SU-DHL-6 (cell line): ENCODE measurements at regions not wholly inside any gene's neighbourhood (a gene's known extent, or its start where the extent isn't known, plus 50 kb on each side); places are given as distances from the start of the nearest gene placed in this dataset.

Source experiments
- H2AFZ ChIP-seq: fragments of 200-600 bp; sonication (generic); 2 replicates; pipeline ENCODE4 v1.6.1; 2014; ENCODE audit warnings: low read depth, mild to moderate bottlenecking, moderate library complexity, mixed read lengths, antibody characterized with exemption, low read length; ENCODE audit not compliant: severe bottlenecking
- H3F3A ChIP-seq: fragments of 200-600 bp; shearing (Covaris generic); 2 replicates; pipeline ENCODE4 v1.6.0; 2016; ENCODE audit warnings: antibody characterized with exemption, mild to moderate bottlenecking; ENCODE audit not compliant: insufficient read depth
- H3K27ac ChIP-seq: fragments of 200-600 bp; sonication (generic); 2 replicates; pipeline ENCODE4 v1.5.1; 2016; ENCODE audit warnings: low read depth, mild to moderate bottlenecking, low read length, moderate library complexity, mixed read lengths
- H3K27me3 ChIP-seq: fragments of 200-600 bp; sonication (generic), shearing (Covaris generic); 2 replicates; pipeline ENCODE4 v1.6.0; 2014; ENCODE audit warnings: mild to moderate bottlenecking, low read length
- H3K36me3 ChIP-seq: fragments of 200-600 bp; sonication (generic); 2 replicates; pipeline ENCODE4 v1.6.1; 2014; ENCODE audit warnings: mild to moderate bottlenecking, low read length, mixed read lengths
- H3K4me2 ChIP-seq: fragments of 300-600, 200-600 bp; shearing (Covaris generic), sonication (generic); 2 replicates; pipeline ENCODE4 v1.6.0; 2014; ENCODE audit warnings: low read length, low read depth, mild to moderate bottlenecking; ENCODE audit not compliant: poor library complexity, severe bottlenecking
- H3K4me3 ChIP-seq: fragments of 200-600 bp; sonication (generic); 2 replicates; pipeline ENCODE4 v1.5.1; 2014; ENCODE audit warnings: antibody characterized with exemption, low read length, mild to moderate bottlenecking, mixed read lengths; ENCODE audit not compliant: insufficient read depth, poor library complexity, severe bottlenecking
- H3K79me2 ChIP-seq: fragments of 200-600 bp; sonication (generic); 2 replicates; pipeline ENCODE4 v1.6.1; 2014; ENCODE audit warnings: mild to moderate bottlenecking, low read length, moderate library complexity; ENCODE audit not compliant: insufficient read depth
- H3K9ac ChIP-seq: fragments of 200-600 bp; sonication (generic); 2 replicates; pipeline ENCODE4 v1.7.0; 2014; ENCODE audit warnings: mild to moderate bottlenecking, low read length
- H3K9me2 ChIP-seq: fragments of 200-600 bp; sonication (generic); replicated peaks from 2 replicates; pipeline ENCODE4 v1.6.1; 2014; ENCODE audit warnings: low read length; ENCODE audit not compliant: insufficient read depth
- H3K9me3 ChIP-seq: fragments of 200-600 bp; sonication (generic); 2 replicates; pipeline ENCODE4 v1.6.1; 2014; ENCODE audit warnings: low read length, mixed read lengths; ENCODE audit not compliant: insufficient read depth
- H4K20me1 ChIP-seq: fragments of 200-600 bp; sonication (generic); 2 replicates; pipeline ENCODE4 v1.6.1; 2014; ENCODE audit warnings: low read depth, mild to moderate bottlenecking, antibody characterized with exemption, low read length, moderate library complexity, mixed read lengths
- EZH2phosphoT487 ChIP-seq: fragments of 200-600 bp; sonication (generic), shearing (Covaris generic); conservative IDR thresholded peaks from 2 replicates; pipeline ENCODE4 v1.6.1; 2018; ENCODE audit warnings: mild to moderate bottlenecking, antibody characterized with exemption, low read length, moderate library complexity, mixed read lengths
- TF ChIP-seq, protein P1 (sequence below): fragments of 200-600 bp; sonication (generic); IDR thresholded peaks from one replicate; pipeline ENCODE4 v1.5.1; 2017; ENCODE audit warnings: antibody characterized with exemption, mild to moderate bottlenecking, low read length, moderate library complexity; ENCODE audit not compliant: insufficient read depth, poor library complexity, severe bottlenecking

DNA sequence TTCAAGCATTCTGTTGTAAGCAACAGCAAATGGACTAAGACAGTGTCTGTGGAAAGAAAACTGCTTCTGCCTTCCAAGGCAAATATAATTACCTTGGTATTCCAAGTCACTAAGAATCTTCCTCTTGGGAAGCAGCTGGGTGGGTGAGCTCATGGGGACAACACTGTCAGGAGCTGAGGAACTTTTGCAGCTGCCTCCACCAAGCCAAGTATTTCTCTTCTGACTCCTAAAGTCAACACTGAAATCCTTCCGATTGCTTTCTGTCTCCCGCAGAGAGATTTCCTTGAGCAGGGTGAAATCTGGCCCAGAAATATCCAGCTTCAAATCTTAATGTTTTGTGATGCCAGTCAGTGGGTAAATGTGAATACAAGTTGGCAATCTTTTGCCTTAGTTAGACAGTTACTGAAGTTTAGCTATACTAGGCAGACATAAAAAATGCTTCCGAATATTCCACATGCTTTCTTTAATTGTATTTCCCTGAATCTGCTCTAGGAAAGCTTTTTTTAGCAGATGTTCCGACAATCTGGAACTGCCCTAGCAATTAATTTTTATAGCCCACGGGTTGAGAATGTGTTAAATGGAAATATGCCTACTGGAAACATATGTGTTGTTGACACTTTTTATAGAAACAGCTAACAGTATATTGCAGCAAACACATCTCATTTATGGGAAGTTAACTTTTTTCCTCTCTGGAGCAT lies 369.9 kb upstream of the DAB2 start:
- no peaks in the 10 kb centered on the region for H3K36me3 ChIP-seq
- H3K4me2 ChIP-seq, result no peak overlapping the region
- H3K9me3 ChIP-seq, result no peaks in the 10 kb centered on the region
- TF ChIP-seq EZH2phosphoT487, result no peak
- TF ChIP-seq, protein P1, sequence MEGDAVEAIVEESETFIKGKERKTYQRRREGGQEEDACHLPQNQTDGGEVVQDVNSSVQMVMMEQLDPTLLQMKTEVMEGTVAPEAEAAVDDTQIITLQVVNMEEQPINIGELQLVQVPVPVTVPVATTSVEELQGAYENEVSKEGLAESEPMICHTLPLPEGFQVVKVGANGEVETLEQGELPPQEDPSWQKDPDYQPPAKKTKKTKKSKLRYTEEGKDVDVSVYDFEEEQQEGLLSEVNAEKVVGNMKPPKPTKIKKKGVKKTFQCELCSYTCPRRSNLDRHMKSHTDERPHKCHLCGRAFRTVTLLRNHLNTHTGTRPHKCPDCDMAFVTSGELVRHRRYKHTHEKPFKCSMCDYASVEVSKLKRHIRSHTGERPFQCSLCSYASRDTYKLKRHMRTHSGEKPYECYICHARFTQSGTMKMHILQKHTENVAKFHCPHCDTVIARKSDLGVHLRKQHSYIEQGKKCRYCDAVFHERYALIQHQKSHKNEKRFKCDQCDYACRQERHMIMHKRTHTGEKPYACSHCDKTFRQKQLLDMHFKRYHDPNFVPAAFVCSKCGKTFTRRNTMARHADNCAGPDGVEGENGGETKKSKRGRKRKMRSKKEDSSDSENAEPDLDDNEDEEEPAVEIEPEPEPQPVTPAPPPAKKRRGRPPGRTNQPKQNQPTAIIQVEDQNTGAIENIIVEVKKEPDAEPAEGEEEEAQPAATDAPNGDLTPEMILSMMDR, result no peak
- H3K9me2 ChIP-seq, result no peaks in the 10 kb centered on the region
- H3K4me3 ChIP-seq, result no peak overlapping the region
- no peak overlapping the region for H3K9ac ChIP-seq
- no peaks in the 10 kb centered on the region for H3K27me3 ChIP-seq
- H2AFZ ChIP-seq, result no peak overlapping the region
- no peaks in the 10 kb centered on the region for H3K79me2 ChIP-seq
- H4K20me1 ChIP-seq, result no peaks in the 10 kb centered on the region
- no peaks in the 10 kb centered on the region for H3F3A ChIP-seq
- H3K27ac ChIP-seq, result no peak overlapping the region

DNA sequence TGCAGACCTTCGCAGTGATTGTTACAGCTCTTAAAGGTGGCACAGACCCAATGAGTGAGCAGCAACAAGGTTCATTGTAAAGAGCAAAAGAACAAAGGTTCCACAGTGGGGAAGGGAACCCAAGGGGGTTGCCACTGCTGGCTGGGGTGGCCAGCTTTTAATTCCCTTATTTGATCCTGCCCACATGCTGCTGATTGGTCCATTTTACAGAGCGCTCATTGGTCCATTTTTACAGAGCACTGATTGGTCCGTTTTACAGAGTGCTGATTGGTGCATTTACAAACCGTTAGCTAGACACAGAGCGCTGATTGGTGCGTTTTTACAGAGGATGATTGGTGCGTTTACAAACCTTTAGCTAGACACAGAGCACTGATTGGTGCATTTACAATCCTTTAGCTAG lies 360.6 kb upstream of the DAB2 start:
- no peak overlapping the region for H3K9ac ChIP-seq
- H3F3A ChIP-seq, result no peaks in the 10 kb centered on the region
- H3K4me3 ChIP-seq, result no peak overlapping the region
- TF ChIP-seq, protein P1, result no peak
- no peak for TF ChIP-seq EZH2phosphoT487
- H3K9me2 ChIP-seq, result no peaks in the 10 kb centered on the region
- H2AFZ ChIP-seq, result no peak overlapping the region
- H3K4me2 ChIP-seq, result no peak overlapping the region
- H3K36me3 ChIP-seq, result no peaks in the 10 kb centered on the region
- no peaks in the 10 kb centered on the region for H3K27me3 ChIP-seq
- H3K27ac ChIP-seq, result no peak overlapping the region
- H3K9me3 ChIP-seq, result no peaks in the 10 kb centered on the region
- no peaks in the 10 kb centered on the region for H3K79me2 ChIP-seq
- no peaks in the 10 kb centered on the region for H4K20me1 ChIP-seq

DNA sequence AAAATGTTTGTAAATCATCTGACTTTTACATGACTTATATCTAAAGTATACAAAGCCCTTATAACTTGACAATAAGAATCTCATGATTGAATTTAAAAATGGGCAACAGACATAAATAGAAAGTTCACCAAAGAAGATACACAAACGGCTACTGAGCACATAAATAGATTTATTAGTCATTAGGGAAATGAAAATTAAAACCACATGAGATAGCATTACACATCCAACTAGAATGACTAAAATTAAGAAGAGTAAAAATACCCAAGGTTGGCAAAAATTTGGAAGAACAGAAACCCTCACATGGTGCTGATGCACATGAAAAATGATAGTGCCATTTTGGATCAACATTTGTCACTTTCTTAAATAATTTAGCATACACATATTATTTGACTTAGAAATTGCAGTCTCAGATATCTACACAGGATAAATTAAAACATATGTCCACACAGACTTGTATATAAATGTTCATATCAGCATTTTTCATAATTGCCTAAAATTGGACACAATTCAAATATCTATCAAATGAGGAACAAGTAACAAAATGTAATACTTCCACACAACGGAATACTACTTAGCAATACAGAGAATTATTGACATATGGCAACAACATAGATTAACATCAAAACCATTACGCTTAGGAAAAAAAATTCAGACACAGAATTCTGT lies 359.1 kb upstream of the DAB2 start:
- Histone ChIP-seq H3K36me3 (no peaks in the 10 kb centered on the region), H3K4me2 (no peak overlapping the region), H3K9me3 (no peaks in the 10 kb centered on the region), H3K9ac (no peak overlapping the region), H2AFZ (no peak overlapping the region), H4K20me1 (no peaks in the 10 kb centered on the region), H3K27me3 (no peaks in the 10 kb centered on the region), H3K9me2 (no peaks in the 10 kb centered on the region), H3F3A (no peaks in the 10 kb centered on the region), H3K4me3 (no peak overlapping the region), H3K79me2 (no peaks in the 10 kb centered on the region), H3K27ac (no peak overlapping the region)
- TF ChIP-seq EZH2phosphoT487, result no peak
- TF ChIP-seq, protein P1, result no peak
